Heart left ventricle (tissue), 16 donors: ENCODE measurements at regions not wholly inside any gene's neighbourhood (a gene's known extent, or its start where the extent isn't known, plus 50 kb on each side); places are given as distances from the start of the nearest gene placed in this dataset.

Experiments used
- ATAC-seq, 4 donors: fragments of 200-7000 bp; cut with Tn5 transposase; one replicate each; pipeline ENCODE4 v1.9.1; 2020 to 2022; ENCODE audit warnings: moderate library complexity in 4 of 4, mild to moderate bottlenecking in 3 of 4, moderate number of reproducible peaks in 1 of 4
- DNase-seq, 5 donors: peaks; one replicate each; pipeline ENCODE4 v3.0.0-alpha.2; 2020
- H3K27ac ChIP-seq, 12 donors: fragments of 200-600 bp; sonication (generic) in 4 of 12; one replicate each; pipeline versions ENCODE4 v1.5.0 to v1.8.0; 2016 to 2022; ENCODE audit warnings: mild to moderate bottlenecking in 2 of 12
- H3K27me3 ChIP-seq, 9 donors: fragments of 200-600 bp; sonication (generic) in 2 of 9; one replicate each; pipeline versions ENCODE4 v1.5.1 to v1.8.0; 2016 to 2022; ENCODE audit warnings: mild to moderate bottlenecking in 3 of 9
- H3K36me3 ChIP-seq, 9 donors: fragments of 200-600 bp; sonication (generic) in 2 of 9; one replicate each; pipeline versions ENCODE4 v1.5.0 to v1.8.0; 2018 to 2022; ENCODE audit warnings: mild to moderate bottlenecking in 2 of 9
- H3K4me1 ChIP-seq, 12 donors: fragments of 200-600 bp; sonication (generic) in 4 of 12; one replicate each; pipeline versions ENCODE4 v1.5.0 to v1.8.0; 2016 to 2022; ENCODE audit warnings: mild to moderate bottlenecking in 3 of 12
- H3K4me3 ChIP-seq, 12 donors: fragments of 200-600 bp; sonication (generic) in 4 of 12; one replicate each; pipeline versions ENCODE4 v1.5.0 to v1.8.0; 2017 to 2022; ENCODE audit warnings: mild to moderate bottlenecking in 9 of 12, moderate library complexity in 4 of 12
- H3K9me3 ChIP-seq, 12 donors: fragments of 200-600 bp; sonication (generic) in 4 of 12; one replicate each; pipeline versions ENCODE4 v1.5.0 to v1.8.0; 2016 to 2022; ENCODE audit warnings: mild to moderate bottlenecking in 1 of 12
- CTCF ChIP-seq, 12 donors: fragments of 200-600 bp; sonication (generic) in 4 of 12; IDR thresholded peaks; one replicate each; pipeline versions ENCODE4 v1.5.0 to v1.8.0; 2018 to 2022; ENCODE audit warnings: antibody characterized with exemption in 12 of 12, mild to moderate bottlenecking in 5 of 12
- POLR2A ChIP-seq, 2 donors: fragments of 450-650 bp; IDR thresholded peaks; one replicate each; pipeline ENCODE4 v1.6.1; 2017; ENCODE audit warnings: antibody characterized with exemption in 2 of 2, mild to moderate bottlenecking in 2 of 2, moderate library complexity in 2 of 2
- WGBS, 4 donors: extraction: QIAGEN DNeasy Blood & Tissue Kit in 2 of 4; methylation state at CpG; one replicate each; pipeline versions ENCODE4 v1.1.5 to v1.1.7; 2013 to 2018; 5-methylcytosine and 5-hydroxymethylcytosine counted together
- intact Hi-C, 10 donors: fragments of 100-400 bp; cut with DNase I; formaldehyde crosslinking; loops; one replicate each; pipeline versions ENCODE4 v1.11.1 to v1.14.2; 2022
- donor health status: ischemic (EF 13 %, LVEDD 7.1; RV severe dilation, severe dysfunction).
- donor health status: healthy with polysubstance abuse.
- donor health status: DM: no; HTN: yes; CAD: no.
- donor health status: DM: no; HTN: no; CAD: no.
- donor health status: ischemic (EF 25% LVEDD 6.9; RV normal size, moderate dysfunction).
- donor health status: ischemic (EF 25% LVEDD 5.7; RV mildly dilated, moderate dysfunction).
- donor health status: healthy.
- donor health status: DM: yes; HTN: yes; CAD: no.
- donor health status: ischemic (EF 35%, LVEDD 5.7; RV mildly dilated, moderate dysfunction).
- donor health status: nonischemic (EF 11% LVEDD 7.7; RV severe dilation, severe dysfunction).
- donor health status: DM: yes; HTN: yes; CAD: no.
- donor health status: PGD.
- donor health status: ischemic (EF 29% LVEDD 5.4; RV normal size, mild dysfunction).
- donor health status: nonischemic (EF 23%, LVEDD 6.1; RV moderate dilation, normal function).

GRCh38 chrX:149992918-149993317 lies 54.6 kb upstream of the EOLA2 start:
- H3K36me3 ChIP-seq: peaks cover 0 to 8% (median 0%) of the 10 kb centered on the region in 9 donors
- H3K4me1 ChIP-seq: peaks cover 0 to 5% (median 0%) of the 10 kb centered on the region in 12 donors
- 54 to 74% (median 60%) methylated on average over 2 of the region's 2 CpGs for WGBS, 4 donors
- H3K27ac ChIP-seq: peak overlapping the region in 4 of 12 donors; percentile 19 to 63 (median 50)
- TF ChIP-seq CTCF (IDR thresholded peaks at IDR 0.05): no peak
- no peak for TF ChIP-seq POLR2A (IDR thresholded peaks at IDR 0.05)
- intact Hi-C loops: no loop called here
- H3K27me3 ChIP-seq: no peaks in the 10 kb centered on the region
- ATAC-seq: peak in 2 of 4 donors; percentile 38 to 86
- H3K4me3 ChIP-seq: no peak overlapping the region
- no peak for DNase-seq
- no peaks in the 10 kb centered on the region for H3K9me3 ChIP-seq

GRCh38 chrX:149993989-149994388 lies 55.7 kb upstream of the EOLA2 start:
- Histone ChIP-seq H3K4me3 (no peak overlapping the region), H3K36me3 (peaks cover 0 to 8% (median 0%) of the 10 kb centered on the region in 9 donors), H3K4me1 (peaks cover 0 to 5% (median 0%) of the 10 kb centered on the region in 12 donors), H3K27me3 (no peaks in the 10 kb centered on the region), H3K9me3 (no peaks in the 10 kb centered on the region), H3K27ac (peak overlapping the region in 3 of 12 donors; percentile 13 to 63 (median 57))
- TF ChIP-seq POLR2A (IDR thresholded peaks at IDR 0.05) (no peak), CTCF (IDR thresholded peaks at IDR 0.05) (no peak)
- 77 to 93% (median 89%) methylated on average over 4 of the region's 4 CpGs for WGBS, 4 donors
- ATAC-seq: no peak
- no peak for DNase-seq
- intact Hi-C loops: no loop called here

GRCh38 chrX:149996515-149996914 lies 58.2 kb upstream of the EOLA2 start:
- ATAC-seq: no peak
- WGBS, 4 donors: 76 to 98% (median 85%) methylated on average over 4 of the region's 4 CpGs

GRCh38 chrX:150005027-150005426 lies 66.7 kb upstream of the EOLA2 start:
- no peak for TF ChIP-seq POLR2A (IDR thresholded peaks at IDR 0.05)
- TF ChIP-seq CTCF (IDR thresholded peaks at IDR 0.05): no peak
- Histone ChIP-seq H3K27me3 (no peaks in the 10 kb centered on the region), H3K4me3 (no peak overlapping the region), H3K27ac (no peak overlapping the region), H3K4me1 (no peaks in the 10 kb centered on the region), H3K9me3 (no peaks in the 10 kb centered on the region), H3K36me3 (no peaks in the 10 kb centered on the region)
- intact Hi-C loops: no loop called here
- 43 to 81% (median 71%) methylated on average over 2 of the region's 2 CpGs for WGBS, 4 donors
- no peak for DNase-seq
- ATAC-seq: no peak

More at GRCh38 chrX:149996515-149996914, 58.2 kb upstream of the EOLA2 start:
- intact Hi-C loops: no loop called here
- peaks cover 0 to 5% (median 0%) of the 10 kb centered on the region in 12 donors for H3K4me1 ChIP-seq
- no peaks in the 10 kb centered on the region for H3K9me3 ChIP-seq
- TF ChIP-seq CTCF (IDR thresholded peaks at IDR 0.05) (no peak), POLR2A (IDR thresholded peaks at IDR 0.05) (no peak)
- H3K4me3 ChIP-seq: no peak overlapping the region
- DNase-seq: no peak
- no peak overlapping the region for H3K27ac ChIP-seq
- H3K27me3 ChIP-seq: no peaks in the 10 kb centered on the region
- peaks cover 0 to 8% (median 0%) of the 10 kb centered on the region in 9 donors for H3K36me3 ChIP-seq
